HG03045 (cell line): ENCODE measurements at regions not wholly inside any gene's neighbourhood (a gene's known extent, or its start where the extent isn't known, plus 50 kb on each side); places are given as distances from the start of the nearest gene placed in this dataset.
"Not testable (repeated sequence)": the region's sequence is repeated elsewhere in the genome, so short reads cannot be mapped to it uniquely, and the experiment has no call there.

Source experiments
- ATAC-seq: cut with Tn5 transposase; IDR thresholded peaks from one replicate; pipeline ENCODE4 v1.9.1; 2021; ENCODE audit warnings: mild to moderate bottlenecking, moderate library complexity; ENCODE audit not compliant: unreplicated experiment

DNA sequence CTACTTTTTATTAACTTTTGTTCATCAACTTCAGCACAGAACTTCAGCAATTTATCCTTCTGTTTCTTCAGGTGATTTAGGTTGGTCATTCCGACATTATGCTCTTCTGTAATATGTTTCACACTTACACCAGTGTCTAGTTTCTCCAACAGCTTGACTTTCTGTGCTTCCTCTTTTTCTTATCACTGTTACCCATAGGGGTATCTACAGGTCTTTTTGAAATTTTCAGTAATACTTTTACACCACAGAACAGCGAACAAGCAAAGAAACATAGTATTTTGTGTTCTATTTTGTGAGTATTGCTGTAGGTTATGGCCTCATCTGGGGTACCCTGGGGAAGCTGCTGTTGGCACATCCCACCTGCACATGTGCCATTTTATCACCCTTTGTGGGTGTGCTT is 260.7 kb downstream of the NSUN3 start:
- ATAC-seq = no peak

DNA sequence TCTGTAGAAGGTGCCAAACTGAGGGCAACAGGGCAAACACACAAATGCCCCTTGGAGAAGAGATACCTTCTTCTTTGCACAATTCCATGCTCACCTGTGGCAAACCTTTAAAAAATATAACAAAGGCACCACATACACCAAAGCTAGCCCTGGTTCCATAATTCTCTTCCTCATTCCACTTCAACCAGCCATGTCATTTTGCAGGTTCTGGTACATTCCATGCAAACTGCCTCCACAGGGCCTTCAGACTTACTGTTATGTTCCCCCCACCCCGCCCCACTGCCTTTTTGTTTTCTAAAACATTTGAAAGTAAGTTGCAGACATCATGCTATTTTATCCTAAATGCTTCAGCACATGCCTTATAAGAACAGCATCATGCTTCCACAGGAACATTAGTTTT is 269.0 kb downstream of the NSUN3 start:
- no peak for ATAC-seq

DNA sequence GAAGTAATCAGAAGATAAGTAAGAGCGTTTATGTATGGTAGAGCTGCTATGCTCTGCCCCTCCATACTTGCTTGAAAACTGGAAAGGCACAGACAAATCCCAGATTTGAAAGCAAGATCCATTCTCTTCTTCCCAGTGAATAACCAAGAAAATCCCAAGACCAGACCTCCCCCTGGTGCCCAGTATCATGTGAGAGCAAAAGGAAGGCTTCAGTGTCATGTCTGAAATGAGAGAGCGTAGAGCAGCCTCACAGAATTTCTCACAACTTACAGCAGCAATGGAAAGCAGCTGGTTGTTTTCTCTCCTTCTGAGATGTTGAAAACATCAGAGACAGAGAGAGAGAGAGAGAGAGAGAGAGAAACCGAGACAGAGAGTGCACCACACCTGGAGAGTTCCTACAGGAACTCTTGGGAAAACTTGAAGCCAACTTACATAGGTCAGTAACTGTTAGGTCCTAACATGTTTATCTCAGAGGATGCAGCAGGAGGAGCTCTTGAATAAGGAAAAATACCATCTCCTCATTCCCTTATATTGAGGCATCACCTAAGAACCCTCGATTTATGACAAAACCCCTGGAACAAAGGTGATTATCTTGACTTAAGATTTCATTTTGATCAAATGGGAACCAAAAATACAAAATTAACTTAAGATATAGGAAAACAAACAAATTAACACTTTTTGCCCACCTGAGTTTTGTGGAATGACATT is 273.3 kb downstream of the NSUN3 start:
- no peak for ATAC-seq

DNA sequence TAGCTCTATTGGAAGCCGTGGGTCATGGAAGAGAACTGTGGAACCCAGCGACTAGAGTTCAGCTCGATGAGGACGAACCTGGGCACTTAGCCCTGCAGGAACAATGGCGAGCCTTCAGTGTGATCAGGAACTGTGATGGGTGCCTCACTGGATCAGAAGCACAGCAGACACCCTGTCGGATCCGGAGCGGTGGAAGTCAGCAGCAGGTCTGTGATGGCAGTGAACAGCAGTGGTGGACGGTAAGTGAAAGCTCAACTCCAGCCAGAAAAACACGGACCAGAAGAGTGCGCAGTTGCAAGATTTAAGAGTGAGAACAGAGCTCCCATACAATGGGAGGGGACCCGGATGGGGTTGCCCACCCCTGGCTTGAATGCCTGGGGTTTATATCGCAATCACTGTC is 282.2 kb downstream of the NSUN3 start:
- ATAC-seq = no peak

DNA sequence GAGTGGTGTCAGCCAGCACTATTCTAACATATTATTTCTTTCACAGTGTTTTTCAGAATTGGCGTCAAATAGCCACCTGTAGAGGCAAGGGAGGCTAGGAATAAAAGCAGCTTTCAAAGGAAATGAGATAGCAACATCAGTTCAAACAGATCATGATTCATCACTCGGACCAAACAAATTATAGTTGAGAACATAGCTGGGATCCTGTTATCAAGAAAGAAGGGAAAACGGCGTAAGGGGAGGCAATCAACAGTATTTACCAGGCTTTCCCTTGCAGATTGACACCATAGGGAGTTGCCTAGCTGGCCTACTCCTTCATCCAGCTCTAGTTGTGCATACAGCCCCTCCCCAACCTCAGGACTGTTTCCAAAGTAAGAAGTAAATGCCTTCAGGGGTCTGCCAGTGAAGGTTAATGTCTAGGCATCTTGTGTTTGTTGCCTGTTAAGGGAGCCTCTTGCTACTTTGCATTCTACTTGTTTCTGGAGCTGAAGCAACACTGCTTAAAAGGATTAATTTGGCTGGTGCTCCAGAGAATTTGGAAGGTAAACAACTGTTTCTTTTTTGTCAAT is 286.5 kb downstream of the NSUN3 start:
- no peak for ATAC-seq

DNA sequence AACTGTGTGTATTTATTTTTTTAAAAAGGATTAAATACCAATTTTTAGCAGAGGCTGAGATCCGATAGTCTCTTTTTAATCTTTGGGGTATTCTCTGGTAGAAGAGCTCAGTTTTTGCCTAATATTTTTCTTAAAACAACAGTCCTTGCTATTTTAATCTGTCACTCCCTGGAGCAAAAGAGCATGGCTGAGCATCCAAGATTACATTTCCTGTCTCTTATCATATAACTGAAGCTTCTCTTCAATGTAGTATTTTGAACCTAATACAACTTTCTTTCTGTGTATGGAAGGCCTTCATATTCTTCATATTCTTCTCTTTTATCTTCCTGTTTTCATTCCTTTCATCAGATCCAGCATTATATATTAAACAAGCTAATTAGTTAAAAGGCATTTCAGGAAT is 293.7 kb downstream of the NSUN3 start:
- no peak for ATAC-seq

DNA sequence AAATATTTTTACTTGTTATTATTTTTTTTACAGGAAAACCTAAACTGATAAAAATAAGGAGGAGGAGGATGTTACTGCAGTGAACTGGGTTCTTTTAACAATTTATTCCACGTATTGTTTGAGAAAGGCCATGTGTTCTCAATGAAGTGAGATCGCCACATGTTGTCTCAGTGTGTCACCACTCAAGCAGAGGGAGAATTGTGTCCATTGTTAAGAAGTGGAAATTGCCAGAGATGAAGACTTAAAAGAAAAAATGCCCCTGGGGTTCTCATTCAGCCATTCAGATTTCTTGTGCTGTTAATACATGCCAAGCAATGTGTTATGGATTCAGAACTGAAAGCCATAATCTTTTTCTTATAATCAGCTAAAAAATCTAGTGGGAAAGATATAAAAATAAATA is 297.1 kb downstream of the NSUN3 start:
- no peak for ATAC-seq

DNA sequence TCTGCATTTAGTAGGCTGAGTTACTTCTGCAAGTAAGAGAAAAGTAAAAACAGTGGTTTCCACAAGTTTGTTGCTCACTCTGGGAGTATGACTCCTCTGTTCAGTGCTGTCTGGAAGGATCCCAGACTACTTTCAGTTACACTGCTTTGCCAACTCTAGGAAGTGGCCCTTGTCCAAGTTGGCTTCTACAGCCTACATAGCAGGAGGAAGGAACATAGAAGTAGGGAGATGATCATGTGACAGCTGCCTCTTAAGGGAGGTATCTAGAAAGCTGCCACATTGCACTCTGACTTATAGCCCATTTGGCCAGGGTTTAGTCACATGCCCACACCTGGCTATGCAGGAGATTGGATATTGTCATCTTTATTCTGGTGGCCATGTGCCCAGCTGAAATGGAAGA is 298.1 kb downstream of the NSUN3 start:
- no peak for ATAC-seq

DNA sequence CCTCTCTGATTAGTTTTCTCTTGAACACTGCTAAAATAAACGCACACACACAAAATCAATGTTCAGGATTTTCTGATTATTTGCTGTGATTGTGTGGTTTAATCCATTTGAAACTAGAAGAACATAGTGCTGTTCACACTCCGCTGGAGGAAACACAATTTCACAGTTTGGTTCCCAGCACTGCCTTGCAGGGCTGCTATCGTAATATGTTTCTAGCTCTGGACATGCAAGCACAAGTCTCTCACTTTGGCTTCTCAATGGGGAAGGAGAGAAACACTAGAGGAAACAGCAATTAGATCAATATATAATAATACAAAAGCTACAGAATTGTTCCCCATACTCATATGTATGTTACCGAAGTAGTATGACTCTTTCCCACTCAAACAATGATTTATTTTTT is 299.5 kb downstream of the NSUN3 start:
- no peak for ATAC-seq

DNA sequence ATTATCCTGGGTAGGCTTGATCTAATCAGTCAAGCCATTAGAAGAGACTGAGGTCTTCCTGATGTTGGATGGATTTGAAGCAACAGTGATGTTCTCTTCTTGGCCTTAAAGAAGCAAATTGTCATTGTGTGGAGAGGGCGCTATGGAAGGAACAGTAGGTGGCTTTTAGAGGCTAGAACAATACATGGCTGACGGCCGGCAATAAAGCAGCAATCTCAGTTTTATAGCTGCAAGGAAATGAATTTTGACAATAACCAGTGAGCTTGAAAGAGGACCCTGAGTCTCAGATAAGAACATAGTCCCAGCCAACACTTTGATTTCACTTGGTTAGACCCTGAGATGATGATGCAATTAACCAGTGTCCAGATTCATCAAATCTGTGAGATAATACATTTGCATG is 302.1 kb downstream of the NSUN3 start:
- ATAC-seq = no peak

DNA sequence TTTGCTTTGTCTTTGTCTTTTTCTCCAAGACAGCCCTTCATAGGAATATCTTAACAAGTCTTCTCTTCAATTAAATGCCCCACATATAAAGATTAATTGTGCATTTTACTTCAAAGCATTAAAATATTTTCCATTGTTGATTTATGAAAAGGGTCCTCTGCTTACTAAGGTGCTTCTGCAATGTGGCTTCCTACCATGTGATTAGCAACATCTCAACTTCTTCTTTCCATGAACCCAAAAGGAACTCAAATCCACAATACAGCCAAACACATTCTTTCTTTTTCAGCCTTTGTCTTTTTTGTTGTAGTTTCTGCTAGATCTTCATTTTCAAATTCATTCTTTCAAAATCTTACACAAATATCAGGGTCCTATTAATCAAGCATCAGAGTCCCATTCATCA is 309.2 kb downstream of the NSUN3 start:
- no peak for ATAC-seq

DNA sequence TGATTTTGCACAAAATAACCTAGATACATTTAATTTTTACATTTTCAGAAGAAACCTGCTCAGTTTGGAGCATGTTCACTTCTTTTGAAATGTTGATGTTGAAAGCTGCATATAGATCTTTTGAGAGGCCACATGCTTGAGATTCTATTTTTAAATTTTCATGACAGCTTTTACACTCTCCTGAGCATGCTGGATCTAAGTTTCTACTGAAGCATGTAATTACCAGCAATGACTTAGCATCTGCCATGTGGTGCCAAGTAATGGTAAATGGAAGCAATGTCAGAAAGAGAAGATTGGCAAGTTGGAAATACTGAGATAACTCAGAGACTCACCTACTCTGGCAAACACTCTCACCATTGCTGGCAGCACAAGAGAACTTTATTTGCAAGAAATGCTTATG is 310.6 kb downstream of the NSUN3 start:
- no peak for ATAC-seq

DNA sequence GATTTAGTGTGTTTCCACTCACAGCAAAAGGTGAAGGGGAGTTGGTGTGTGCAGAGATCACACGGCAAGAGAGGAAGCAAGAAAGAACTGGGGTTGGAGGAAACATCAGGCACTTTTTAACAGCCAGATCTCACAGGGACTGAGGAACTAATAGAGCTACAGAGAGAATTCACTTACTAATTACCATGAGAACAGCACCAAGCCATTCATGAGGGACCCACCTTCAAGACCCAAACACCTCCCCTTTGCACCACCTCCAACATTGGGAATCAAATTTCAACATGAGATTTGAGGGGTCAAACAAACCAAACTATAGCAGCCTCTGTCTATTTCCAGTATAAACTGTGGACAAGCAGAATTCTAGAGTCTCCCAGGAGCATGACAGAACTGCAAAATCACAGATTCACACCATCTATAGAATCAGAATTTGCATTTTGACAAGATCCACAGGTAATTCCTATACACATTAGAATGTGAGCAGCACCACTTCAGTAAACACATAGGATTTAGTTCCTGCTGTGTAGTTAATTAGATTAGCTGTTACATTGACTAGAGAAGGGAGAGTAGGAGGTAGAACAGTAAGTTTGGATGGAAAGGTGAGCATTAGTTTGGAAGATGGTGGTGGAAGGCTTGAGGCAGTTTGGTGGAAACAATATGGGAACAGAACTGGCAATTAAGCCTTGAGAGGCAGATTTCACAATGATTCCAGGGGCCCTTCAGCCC is 311.7 kb downstream of the NSUN3 start:
- ATAC-seq = no peak

DNA sequence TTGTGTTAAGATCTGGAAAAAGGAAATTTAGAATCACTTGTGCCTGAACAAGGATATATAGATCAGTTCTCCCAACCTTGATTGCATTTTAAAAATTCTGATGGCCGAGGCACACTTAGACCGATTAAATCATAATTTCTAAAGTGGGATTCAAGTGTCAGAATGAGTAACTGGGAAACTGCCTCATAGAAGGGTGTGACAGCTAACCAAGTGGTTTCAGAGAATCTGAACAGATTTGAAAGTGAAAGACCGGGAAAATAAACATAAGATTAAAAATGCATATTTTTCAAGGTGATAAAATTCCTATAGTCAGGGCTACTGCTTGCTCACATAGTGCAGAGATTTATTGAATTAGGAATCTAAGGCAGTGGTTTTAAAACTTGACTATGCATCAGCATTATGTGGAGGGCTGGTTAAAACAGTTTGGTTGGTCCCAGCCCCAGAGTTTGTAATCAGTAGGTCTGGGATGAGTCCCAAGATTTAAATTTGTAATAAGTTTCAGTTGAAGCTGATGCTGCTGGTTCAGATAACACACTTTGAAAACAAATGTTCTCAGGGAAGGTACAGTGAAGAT is 314.3 kb downstream of the NSUN3 start:
- not testable (repeated sequence) for ATAC-seq

DNA sequence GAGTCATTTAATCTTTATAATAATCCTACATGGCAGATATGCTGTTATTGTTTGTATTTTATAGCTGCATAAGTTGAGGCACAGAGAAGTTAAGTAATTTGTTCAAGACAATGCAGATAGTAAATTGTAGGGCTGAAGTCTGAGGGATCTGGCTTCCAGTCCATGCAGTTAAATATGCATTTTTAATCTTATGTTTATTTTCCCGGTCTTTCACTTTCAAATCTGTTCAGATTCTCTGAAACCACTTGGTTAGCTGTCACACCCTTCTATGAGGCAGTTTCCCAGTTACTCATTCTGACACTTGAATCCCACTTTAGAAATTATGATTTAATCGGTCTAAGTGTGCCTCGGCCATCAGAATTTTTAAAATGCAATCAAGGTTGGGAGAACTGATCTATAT is 315.0 kb downstream of the NSUN3 start:
- not testable (repeated sequence) for ATAC-seq

DNA sequence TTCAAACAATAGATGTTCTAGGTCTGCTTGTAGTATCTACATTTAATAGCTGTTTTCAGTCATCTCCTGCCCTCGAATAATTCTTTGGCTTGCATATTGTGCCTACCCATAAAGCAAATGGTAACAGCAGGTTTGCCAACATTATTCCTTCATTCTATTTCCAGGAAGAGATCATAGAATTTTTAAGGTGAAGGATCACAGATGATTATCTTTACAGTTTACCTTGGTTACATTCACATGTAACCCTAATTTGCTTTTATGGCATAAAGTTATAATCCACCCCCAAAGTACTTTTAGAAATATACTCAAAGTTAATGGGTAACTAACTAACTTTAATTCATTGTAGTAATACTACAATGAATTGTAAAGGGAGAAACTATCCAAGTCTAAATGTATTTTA is 315.5 kb downstream of the NSUN3 start:
- no peak for ATAC-seq

DNA sequence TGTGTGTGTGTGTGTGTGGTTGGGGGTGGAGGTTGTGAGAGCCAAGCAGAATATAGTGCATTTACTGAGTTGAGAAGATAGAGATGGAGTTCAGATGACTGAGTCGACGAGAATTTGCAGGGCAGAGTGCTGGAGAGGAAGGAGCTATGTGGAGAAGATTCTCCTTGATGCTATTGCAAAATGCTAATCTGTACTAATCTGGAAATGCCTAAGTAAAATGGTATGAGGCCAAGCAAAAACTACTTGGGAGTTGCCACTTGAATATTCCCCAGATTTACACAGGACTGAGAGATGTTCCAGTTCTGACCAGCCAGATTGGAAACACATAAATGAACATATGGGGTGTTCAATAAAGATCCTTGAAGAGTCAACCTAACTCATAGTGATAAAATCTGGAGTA is 316.4 kb downstream of the NSUN3 start:
- no peak for ATAC-seq

DNA sequence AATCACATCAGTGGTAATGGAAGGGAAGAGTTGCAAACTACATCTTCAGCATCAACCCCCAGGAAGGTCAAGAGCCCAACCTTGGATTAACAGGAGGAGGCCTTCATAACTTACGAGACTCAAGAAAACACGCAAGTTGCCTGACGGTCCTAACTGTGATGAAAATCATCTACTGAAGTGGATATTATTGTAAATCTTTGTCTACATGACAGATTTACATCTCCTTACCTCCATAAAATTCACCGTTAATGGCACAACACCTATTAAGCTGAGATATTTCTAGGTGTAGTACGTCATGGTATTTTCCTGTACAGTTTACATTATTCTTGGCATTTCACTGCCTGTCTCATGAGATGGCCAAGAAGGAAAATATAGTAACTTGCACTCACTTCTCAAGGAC is 332.0 kb downstream of the NSUN3 start:
- ATAC-seq = no peak

DNA sequence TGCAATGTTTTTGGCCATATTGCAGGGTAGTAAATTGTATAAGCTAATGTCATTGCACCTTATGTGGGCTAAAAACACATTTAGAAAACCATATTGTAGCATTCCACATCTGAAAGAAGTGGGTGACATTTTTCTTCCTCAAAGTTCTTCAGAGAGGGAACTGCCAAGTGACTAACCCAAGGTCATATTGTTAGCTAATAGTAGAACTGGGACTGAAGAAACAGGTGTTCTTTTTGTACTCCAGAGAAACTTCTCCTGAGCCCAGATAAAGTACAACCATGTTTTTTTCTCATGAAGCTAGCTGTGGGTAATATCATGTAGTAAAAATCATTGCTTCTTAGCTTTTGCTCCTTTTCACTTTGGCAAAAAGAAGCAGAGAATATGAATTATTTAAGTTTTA is 333.0 kb downstream of the NSUN3 start:
- ATAC-seq = no peak

DNA sequence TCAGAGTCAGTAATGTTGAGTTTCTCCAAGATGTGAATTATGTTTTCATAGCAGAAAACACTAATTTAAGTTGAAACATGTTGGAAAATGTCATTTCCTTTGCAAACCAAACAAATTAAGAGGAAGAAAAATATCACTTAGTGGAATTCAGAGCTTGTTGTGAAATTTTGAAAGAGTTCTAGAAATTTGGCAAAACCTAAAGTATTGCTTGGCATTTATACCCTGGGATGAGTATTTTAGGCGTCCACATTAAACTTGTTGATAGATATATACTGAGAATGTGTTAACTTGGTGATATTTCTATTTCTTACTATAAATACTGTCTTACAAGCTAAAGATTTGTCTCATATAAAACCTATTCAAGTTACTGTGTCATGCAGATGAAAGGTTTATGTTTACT is 335.2 kb downstream of the NSUN3 start:
- ATAC-seq = no peak

DNA sequence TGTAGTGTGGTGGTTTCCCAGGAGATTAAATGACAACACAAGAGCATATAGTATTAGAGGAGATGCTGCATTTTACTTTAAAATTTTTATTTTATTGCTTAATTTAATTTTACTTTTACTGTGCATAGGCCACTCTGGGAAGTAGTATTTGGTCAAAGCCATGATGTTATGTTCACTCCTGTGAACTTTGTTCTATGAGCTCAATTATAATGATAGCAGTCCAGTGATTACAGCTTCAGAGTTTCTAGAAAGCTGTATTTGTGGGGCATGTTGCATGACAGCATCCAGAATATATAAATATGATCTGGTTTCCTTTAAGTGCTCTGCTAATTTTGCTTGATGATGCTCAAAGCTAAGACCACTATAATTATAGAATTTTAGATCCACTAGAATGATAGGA is 338.6 kb downstream of the NSUN3 start:
- ATAC-seq = no peak

DNA sequence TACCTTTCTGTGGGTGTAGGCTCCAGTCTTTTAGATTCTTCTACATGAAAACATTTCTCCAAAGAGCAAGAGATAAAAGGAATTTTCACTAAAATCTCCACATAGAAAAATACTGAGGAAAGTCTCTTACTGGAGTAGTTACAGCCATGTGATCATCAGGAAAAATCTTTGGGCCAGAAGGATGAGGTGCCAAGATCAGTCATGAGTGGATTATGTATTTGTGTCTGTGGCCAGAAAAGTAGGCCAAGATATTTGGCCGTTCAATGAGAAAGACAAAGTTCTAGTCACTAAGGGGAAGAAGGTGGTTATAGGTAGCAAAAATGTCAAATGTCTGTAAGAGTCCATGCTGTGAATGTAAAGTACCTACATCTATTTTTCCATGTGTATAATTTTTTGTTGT is 339.3 kb downstream of the NSUN3 start:
- no peak for ATAC-seq
